Gastroesophageal sphincter (tissue), 4 donors: ENCODE measurements at regions not wholly inside any gene's neighbourhood (a gene's known extent, or its start where the extent isn't known, plus 50 kb on each side); places are given as distances from the start of the nearest gene placed in this dataset.

ENCODE experiments used
- ATAC-seq: fragments of 150-250 bp; one replicate; pipeline ENCODE4 v1.9.1; 2016; ENCODE audit warnings: mild to moderate bottlenecking, moderate library complexity
- H3K27ac ChIP-seq, 4 donors: fragments of 200-600 bp; sonication (generic) in 3 of 4; 1 replicate in 3 of 4; 2 replicates in 1 of 4; pipeline ENCODE4 v1.5.1; 2016 to 2019
- H3K27me3 ChIP-seq: fragments of 200-600 bp; sonication (generic); one replicate; pipeline ENCODE4 v1.5.1; 2019
- H3K36me3 ChIP-seq, 2 donors: fragments of 200-600 bp; sonication (generic); one replicate each; pipeline ENCODE4 v1.5.1; 2019; ENCODE audit warnings: control low read depth in 1 of 2
- H3K4me1 ChIP-seq, 3 donors: fragments of 200-600 bp; sonication (generic); 1 replicate in 2 of 3; 2 replicates in 1 of 3; pipeline ENCODE4 v1.5.1; 2016 to 2019; ENCODE audit warnings: control low read depth in 2 of 3
- H3K4me3 ChIP-seq, 2 donors: fragments of 200-600 bp; sonication (generic); one replicate each; pipeline ENCODE4 v1.5.1; 2019; ENCODE audit warnings: mild to moderate bottlenecking in 1 of 2, moderate library complexity in 1 of 2
- H3K9me3 ChIP-seq, 3 donors: fragments of 200-600 bp; sonication (generic); one replicate each; pipeline ENCODE4 v1.5.1; 2017 to 2019; ENCODE audit warnings: control low read depth in 2 of 3
- EP300 ChIP-seq: sonication (generic); formaldehyde crosslinking; IDR thresholded peaks from one replicate; pipeline ENCODE4 v1.6.1; 2017; ENCODE audit warnings: antibody characterized with exemption, mild to moderate bottlenecking
- POLR2A ChIP-seq, 2 donors: fragments of 450-650 bp; IDR thresholded peaks; one replicate each; pipeline ENCODE4 v1.6.1; 2017; ENCODE audit warnings: antibody characterized with exemption in 2 of 2, mild to moderate bottlenecking in 2 of 2, moderate library complexity in 1 of 2
- POLR2AphosphoS5 ChIP-seq: sonication (generic); formaldehyde crosslinking; IDR thresholded peaks from one replicate; pipeline ENCODE4 v1.6.1; 2017; ENCODE audit warnings: antibody characterized with exemption
- WGBS, 2 donors: methylation state at CpG; one replicate each; pipeline ENCODE4 v1.1.5; 2018; ENCODE audit warnings: low coverage in 1 of 2; 5-methylcytosine and 5-hydroxymethylcytosine counted together
- TF ChIP-seq, protein P1 (sequence below), 4 experiments: fragments of 200-600 bp in 2 of 4; fragments of 450-650 bp in 2 of 4; sonication (generic) in 1 of 4; IDR thresholded peaks; one replicate each; pipeline ENCODE4 v1.5.1; 2017 to 2019; ENCODE audit warnings: antibody characterized with exemption in 4 of 4, mild to moderate bottlenecking in 2 of 4, moderate library complexity in 2 of 4

DNA sequence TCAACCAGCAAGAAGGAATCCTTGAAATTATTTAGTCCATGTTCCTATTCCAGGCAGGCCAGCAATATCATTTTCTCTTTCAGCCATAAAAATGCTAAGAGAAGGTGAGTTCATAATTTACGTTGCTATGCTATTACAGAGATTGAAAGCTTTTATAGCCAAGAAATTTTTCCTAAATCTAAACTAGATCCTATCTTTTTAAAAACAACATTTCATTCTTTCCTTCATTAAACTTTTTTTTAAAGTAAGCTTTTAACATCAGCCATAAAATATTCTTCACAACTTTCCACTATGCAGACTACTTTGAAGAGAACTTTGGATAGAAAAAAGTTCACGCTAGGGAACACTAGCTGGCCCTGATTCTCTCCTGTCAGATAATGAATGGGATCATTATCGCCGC is 159.8 kb downstream of the RPS12 start:
- TF ChIP-seq POLR2AphosphoS5 = no peak
- TF ChIP-seq EP300 = no peak
- TF ChIP-seq, protein P1, sequence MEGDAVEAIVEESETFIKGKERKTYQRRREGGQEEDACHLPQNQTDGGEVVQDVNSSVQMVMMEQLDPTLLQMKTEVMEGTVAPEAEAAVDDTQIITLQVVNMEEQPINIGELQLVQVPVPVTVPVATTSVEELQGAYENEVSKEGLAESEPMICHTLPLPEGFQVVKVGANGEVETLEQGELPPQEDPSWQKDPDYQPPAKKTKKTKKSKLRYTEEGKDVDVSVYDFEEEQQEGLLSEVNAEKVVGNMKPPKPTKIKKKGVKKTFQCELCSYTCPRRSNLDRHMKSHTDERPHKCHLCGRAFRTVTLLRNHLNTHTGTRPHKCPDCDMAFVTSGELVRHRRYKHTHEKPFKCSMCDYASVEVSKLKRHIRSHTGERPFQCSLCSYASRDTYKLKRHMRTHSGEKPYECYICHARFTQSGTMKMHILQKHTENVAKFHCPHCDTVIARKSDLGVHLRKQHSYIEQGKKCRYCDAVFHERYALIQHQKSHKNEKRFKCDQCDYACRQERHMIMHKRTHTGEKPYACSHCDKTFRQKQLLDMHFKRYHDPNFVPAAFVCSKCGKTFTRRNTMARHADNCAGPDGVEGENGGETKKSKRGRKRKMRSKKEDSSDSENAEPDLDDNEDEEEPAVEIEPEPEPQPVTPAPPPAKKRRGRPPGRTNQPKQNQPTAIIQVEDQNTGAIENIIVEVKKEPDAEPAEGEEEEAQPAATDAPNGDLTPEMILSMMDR (IDR thresholded peaks at IDR 0.05) = no peak
- TF ChIP-seq POLR2A (IDR thresholded peaks at IDR 0.05) = no peak
- H3K9me3 ChIP-seq = no peaks in the 10 kb centered on the region
- 61 to 84% methylated on average over 4 of the region's 4 CpGs for WGBS, 2 donors
- peaks cover 6% of the 10 kb centered on the region for H3K27me3 ChIP-seq
- ATAC-seq = no peak
- no peaks in the 10 kb centered on the region for H3K4me1 ChIP-seq
- no peaks in the 10 kb centered on the region for H3K36me3 ChIP-seq
- no peak overlapping the region for H3K4me3 ChIP-seq
- H3K27ac ChIP-seq = no peak overlapping the region

DNA sequence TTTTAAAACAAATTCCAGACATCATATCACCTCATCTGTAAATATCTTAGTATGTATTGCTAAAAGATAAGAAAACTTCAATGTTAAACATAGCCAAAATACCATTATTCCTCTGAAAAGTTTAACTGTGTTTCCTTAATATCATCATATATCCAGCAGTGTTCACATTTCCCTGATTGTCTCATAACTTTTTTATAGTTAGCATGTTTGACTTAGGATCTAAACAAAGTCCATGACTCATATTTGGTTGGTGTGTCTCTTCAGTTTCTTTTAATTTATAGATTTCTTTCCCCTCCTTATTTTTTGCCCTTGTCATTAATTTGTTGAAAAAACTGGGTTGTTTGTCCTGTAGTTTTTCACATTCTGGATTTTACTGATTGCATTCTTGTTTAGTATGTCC is 163.0 kb downstream of the RPS12 start:
- Histone ChIP-seq H3K9me3 (peaks cover 0 to 7% (median 0%) of the 10 kb centered on the region in 3 donors), H3K27me3 (no peaks in the 10 kb centered on the region), H3K27ac (no peak overlapping the region), H3K4me1 (no peaks in the 10 kb centered on the region), H3K36me3 (no peaks in the 10 kb centered on the region), H3K4me3 (no peak overlapping the region)
- TF ChIP-seq POLR2A (IDR thresholded peaks at IDR 0.05) = no peak
- no peak for TF ChIP-seq POLR2AphosphoS5
- TF ChIP-seq, protein P1 (IDR thresholded peaks at IDR 0.05) = no peak
- no peak for ATAC-seq

DNA sequence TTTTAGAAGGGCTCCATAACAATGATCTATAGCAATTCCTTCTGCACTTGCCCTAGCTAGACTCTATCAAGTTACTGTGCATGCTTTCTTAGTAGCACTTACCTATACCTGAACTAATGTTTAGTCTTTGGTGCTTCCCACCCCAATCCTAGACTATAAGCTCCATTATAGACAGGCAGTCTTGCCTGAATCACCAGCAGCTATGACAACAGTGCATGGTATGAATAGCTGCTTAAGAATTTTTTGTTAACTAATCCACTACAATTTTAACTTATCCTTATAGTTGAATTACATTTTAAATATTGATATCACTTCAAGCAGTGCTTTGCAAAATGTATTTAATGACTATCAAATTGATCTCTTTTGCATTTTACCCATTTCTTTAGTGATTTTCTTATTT is 164.3 kb downstream of the RPS12 start:
- Histone ChIP-seq H3K9me3 (peaks cover 0 to 14% (median 0%) of the 10 kb centered on the region in 3 donors), H3K4me1 (no peaks in the 10 kb centered on the region), H3K27me3 (no peaks in the 10 kb centered on the region), H3K36me3 (no peaks in the 10 kb centered on the region), H3K4me3 (no peak overlapping the region), H3K27ac (no peak overlapping the region)
- no peak for ATAC-seq
- TF ChIP-seq POLR2A (IDR thresholded peaks at IDR 0.05) (no peak), EP300 (no peak), POLR2AphosphoS5 (no peak)
- TF ChIP-seq, protein P1 (IDR thresholded peaks at IDR 0.05) = no peak

GRCh38 chr6:132993738-132994137 is 179.4 kb downstream of the RPS12 start:
- WGBS, 2 donors = 88 to 100% methylated on average over 2 of the region's 2 CpGs
- Histone ChIP-seq H3K36me3 (no peaks in the 10 kb centered on the region), H3K27ac (no peak overlapping the region), H3K9me3 (no peaks in the 10 kb centered on the region), H3K27me3 (no peaks in the 10 kb centered on the region), H3K4me3 (no peak overlapping the region), H3K4me1 (no peaks in the 10 kb centered on the region)
- no peak for TF ChIP-seq POLR2A (IDR thresholded peaks at IDR 0.05)
- TF ChIP-seq, protein P1 (IDR thresholded peaks at IDR 0.05) = no peak
- TF ChIP-seq EP300 = no peak
- no peak for TF ChIP-seq POLR2AphosphoS5
- no peak for ATAC-seq

DNA sequence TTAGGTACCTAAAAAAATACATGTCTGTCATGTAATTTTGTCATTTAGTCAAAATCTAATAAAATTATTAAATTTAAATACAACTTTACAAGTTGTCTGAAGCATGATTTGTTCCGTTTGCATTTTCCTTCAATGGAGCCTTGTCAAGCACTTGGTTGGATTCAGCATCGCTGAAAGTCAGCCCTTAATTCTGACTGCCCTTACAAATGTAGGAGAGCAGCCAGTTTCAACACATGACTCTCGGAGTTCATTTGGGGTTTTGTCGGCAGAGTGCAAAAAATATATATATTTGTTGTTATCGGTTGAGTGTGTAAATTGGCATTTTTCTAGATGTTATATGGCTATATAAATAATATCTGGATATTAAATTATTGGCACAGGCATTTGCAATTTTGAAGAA is 180.6 kb downstream of the RPS12 start:
- no peak for ATAC-seq
- H3K36me3 ChIP-seq = no peaks in the 10 kb centered on the region
- H3K4me3 ChIP-seq = no peak overlapping the region
- H3K27ac ChIP-seq = no peak overlapping the region
- WGBS, 2 donors = 77 to 79% methylated on average over 5 of the region's 5 CpGs
- no peaks in the 10 kb centered on the region for H3K4me1 ChIP-seq
- H3K27me3 ChIP-seq = no peaks in the 10 kb centered on the region
- TF ChIP-seq POLR2AphosphoS5 (no peak), EP300 (no peak), POLR2A (IDR thresholded peaks at IDR 0.05) (no peak)
- TF ChIP-seq, protein P1 (IDR thresholded peaks at IDR 0.05) = no peak
- no peaks in the 10 kb centered on the region for H3K9me3 ChIP-seq
